Right lobe of liver (tissue), 4 donors: ENCODE measurements at regions not wholly inside any gene's neighbourhood (a gene's known extent, or its start where the extent isn't known, plus 50 kb on each side); places are given as distances from the start of the nearest gene placed in this dataset.
"Not testable (repeated sequence)": the region's sequence is repeated elsewhere in the genome, so short reads cannot be mapped to it uniquely, and the experiment has no call there.

Experiments
- CTCF ChIP-seq, 4 donors: fragments of 200-600 bp in 3 of 4; fragments of 450-650 bp in 1 of 4; IDR thresholded peaks; one replicate each; pipeline versions ENCODE4 v1.5.1 to v1.8.0; 2016 to 2022; ENCODE audit warnings: antibody characterized with exemption in 4 of 4, mild to moderate bottlenecking in 2 of 4
- POLR2A ChIP-seq: fragments of 450-650 bp; IDR thresholded peaks from one replicate; pipeline ENCODE4 v1.6.1; 2017; ENCODE audit warnings: antibody characterized with exemption, mild to moderate bottlenecking
- donor health status: DM: no; HTN: no; CAD: no.
- donor health status: DM: no; HTN: no; CAD: no.
- donor health status: DM: no; HTN: yes; CAD: no.

- not testable (repeated sequence) for TF ChIP-seq POLR2A; CTCF (IDR thresholded peaks at IDR 0.05)
Measured at GRCh38 chr12:131659976-131660375, 50.9 kb upstream of the SFSWAP start.
